HG03457 (cell line): ENCODE measurements at regions not wholly inside any gene's neighbourhood (a gene's known extent, or its start where the extent isn't known, plus 50 kb on each side); places are given as distances from the start of the nearest gene placed in this dataset.

ENCODE experiments used
- ATAC-seq: cut with Tn5 transposase; IDR thresholded peaks from one replicate; pipeline ENCODE4 v1.9.1; 2021; ENCODE audit warnings: moderate number of reproducible peaks; ENCODE audit not compliant: unreplicated experiment

- no peak for ATAC-seq
These were observed 233.1 kb downstream of the NR4A2 start for GRCh38 chr2:156099382-156099781.

- no peak for ATAC-seq
These were observed 234.0 kb downstream of the NR4A2 start for GRCh38 chr2:156098506-156098905.

- no peak for ATAC-seq
These were observed 243.9 kb downstream of the NR4A2 start for GRCh38 chr2:156088587-156088986.

- no peak for ATAC-seq
These were observed 244.6 kb downstream of the NR4A2 start for GRCh38 chr2:156087875-156088274.

GRCh38 chr2:156083763-156084493, 248.6 kb downstream of the NR4A2 start:
- no peak for ATAC-seq

GRCh38 chr2:156079845-156080244, 252.7 kb downstream of the NR4A2 start:
- ATAC-seq: no peak

GRCh38 chr2:156077041-156077742, 255.3 kb downstream of the NR4A2 start:
- ATAC-seq: no peak

GRCh38 chr2:156065912-156066311, 266.6 kb downstream of the NR4A2 start:
- no peak for ATAC-seq

- no peak for ATAC-seq
These were observed 268.0 kb downstream of the NR4A2 start for GRCh38 chr2:156064540-156064939.

GRCh38 chr2:156057647-156058046, 274.9 kb downstream of the NR4A2 start:
- no peak for ATAC-seq

GRCh38 chr2:156054983-156055382, 277.5 kb downstream of the NR4A2 start:
- ATAC-seq: no peak

GRCh38 chr2:156046900-156047299, 285.6 kb downstream of the NR4A2 start:
- ATAC-seq: no peak

GRCh38 chr2:156042895-156043294, 289.6 kb downstream of the NR4A2 start:
- ATAC-seq: no peak

- ATAC-seq: no peak
These were observed 294.5 kb downstream of the NR4A2 start for GRCh38 chr2:156038021-156038420.

- no peak for ATAC-seq
These were observed 295.0 kb downstream of the NR4A2 start for GRCh38 chr2:156037482-156037881.

GRCh38 chr2:156031121-156031520, 301.4 kb downstream of the NR4A2 start:
- no peak for ATAC-seq

GRCh38 chr2:156023229-156023869, 309.2 kb downstream of the NR4A2 start:
- no peak for ATAC-seq

- ATAC-seq: no peak
These were observed 311.1 kb downstream of the NR4A2 start for GRCh38 chr2:156021146-156022040.

- ATAC-seq: no peak
These were observed 313.2 kb downstream of the NR4A2 start for GRCh38 chr2:156019341-156019740.

- ATAC-seq: no peak
These were observed 315.1 kb downstream of the NR4A2 start for GRCh38 chr2:156017341-156017885.

GRCh38 chr2:156009293-156009692, 323.2 kb downstream of the NR4A2 start:
- no peak for ATAC-seq
